ENCODE measurements at regions not wholly inside any gene's neighbourhood (a gene's known extent, or its start where the extent isn't known, plus 50 kb on each side); places are given as distances from the start of the nearest gene placed in this dataset.
"Not testable (repeated sequence)": the region's sequence is repeated elsewhere in the genome, so short reads cannot be mapped to it uniquely, and the experiment has no call there.

- FAIRE-seq, result no peak
These were observed 51.0 kb upstream of the IRX5 start for GRCh38 chr16:54879681-54880080.

GRCh38 chr16:54878301-54878700, 52.4 kb upstream of the IRX5 start:
- no peak for FAIRE-seq

- FAIRE-seq, result no peak
These were observed 55.2 kb upstream of the IRX5 start for GRCh38 chr16:54875443-54875842.

GRCh38 chr16:54873716-54874373, 56.8 kb upstream of the IRX5 start:
- not testable (repeated sequence) for FAIRE-seq

- FAIRE-seq, result no peak
These were observed 57.6 kb upstream of the IRX5 start for GRCh38 chr16:54873071-54873470.

- FAIRE-seq, result no peak
These were observed 60.5 kb upstream of the IRX5 start for GRCh38 chr16:54870151-54870550.

GRCh38 chr16:54867302-54867832, 63.3 kb upstream of the IRX5 start:
- no peak for FAIRE-seq

- FAIRE-seq, result no peak
These were observed 68.1 kb upstream of the IRX5 start for GRCh38 chr16:54862529-54862928.

- FAIRE-seq, result no peak
These were observed 73.8 kb upstream of the IRX5 start for GRCh38 chr16:54856871-54857270.

GRCh38 chr16:54847609-54848008, 83.1 kb upstream of the IRX5 start:
- FAIRE-seq, result no peak

GRCh38 chr16:54847207-54847606, 83.5 kb upstream of the IRX5 start:
- FAIRE-seq, result no peak

GRCh38 chr16:54846766-54847165, 83.9 kb upstream of the IRX5 start:
- FAIRE-seq, result no peak

- no peak for FAIRE-seq
These were observed 87.3 kb upstream of the IRX5 start for GRCh38 chr16:54843424-54843750.

GRCh38 chr16:54842743-54843423, 87.8 kb upstream of the IRX5 start:
- FAIRE-seq, result no peak

GRCh38 chr16:54829691-54830090, 101.0 kb upstream of the IRX5 start:
- FAIRE-seq, result no peak

- FAIRE-seq, result no peak
These were observed 107.8 kb upstream of the IRX5 start for GRCh38 chr16:54822892-54823291.

- no peak for FAIRE-seq
These were observed 108.2 kb upstream of the IRX5 start for GRCh38 chr16:54822492-54822891.

GRCh38 chr16:54821731-54822130, 108.9 kb upstream of the IRX5 start:
- FAIRE-seq, result no peak

- FAIRE-seq, result no peak
These were observed 112.6 kb upstream of the IRX5 start for GRCh38 chr16:54817940-54818574.

GRCh38 chr16:54817432-54817831, 113.2 kb upstream of the IRX5 start:
- no peak for FAIRE-seq

GRCh38 chr16:54816471-54816870, 114.2 kb upstream of the IRX5 start:
- FAIRE-seq, result no peak

- no peak for FAIRE-seq
These were observed 115.5 kb upstream of the IRX5 start for GRCh38 chr16:54815177-54815576.

- FAIRE-seq, result no peak
These were observed 116.9 kb upstream of the IRX5 start for GRCh38 chr16:54813778-54814177.

GRCh38 chr16:54812229-54812628, 118.4 kb upstream of the IRX5 start:
- FAIRE-seq, result no peak

All from colon (tissue), 2 donors.